HL-60 (cell line): ENCODE measurements at regions not wholly inside any gene's neighbourhood (a gene's known extent, or its start where the extent isn't known, plus 50 kb on each side); places are given as distances from the start of the nearest gene placed in this dataset.

Experiments
- DNase-seq, 2 experiments: peaks; one replicate each; pipeline ENCODE4 v3.0.0-alpha.2; 2010 to 2020; ENCODE audit warnings: low read depth in 1 of 2, low spot score in 1 of 2
- H3K27ac ChIP-seq: fragments of 250-450 bp; sonication (Bioruptor Pico); replicated peaks from 2 replicates; pipeline ENCODE4 v1.5.1; 2020; ENCODE audit warnings: mild to moderate bottlenecking, moderate library complexity
- H3K27me3 ChIP-seq: fragments of 250-450 bp; sonication (Bioruptor Pico); 2 replicates; pipeline ENCODE4 v1.5.1; 2021; ENCODE audit warnings: mild to moderate bottlenecking, moderate library complexity; ENCODE audit not compliant: insufficient read depth, poor library complexity, severe bottlenecking
- H3K4me3 ChIP-seq: replicated peaks from 2 replicates; pipeline ENCODE4 v1.5.1; 2011; ENCODE audit warnings: mild to moderate bottlenecking, control low read depth, low read length; ENCODE audit not compliant: insufficient read depth
- CTCF ChIP-seq: IDR thresholded peaks from one replicate; pipeline ENCODE4 v1.5.1; 2011; ENCODE audit warnings: low read length, control low read depth, inconsistent platforms; ENCODE audit not compliant: insufficient read depth
- GABPA ChIP-seq: IDR thresholded peaks from 2 replicates; pipeline ENCODE4 v1.6.1; 2012; ENCODE audit warnings: low read depth
- POLR2AphosphoS5 ChIP-seq: IDR thresholded peaks from 2 replicates; pipeline ENCODE4 v1.6.1; 2012; ENCODE audit warnings: low read depth
- REST ChIP-seq: IDR thresholded peaks from 2 replicates; pipeline ENCODE4 v1.6.1; 2012; ENCODE audit warnings: low read depth; ENCODE audit not compliant: insufficient replicate concordance
- SPI1 ChIP-seq: IDR thresholded peaks from 2 replicates; pipeline ENCODE4 v1.6.1; 2012; ENCODE audit warnings: low read depth, mild to moderate bottlenecking, borderline replicate concordance

GRCh38 chr2:7881063-7881462, 800.8 kb upstream of the ID2 start:
- H3K27ac ChIP-seq: no peak overlapping the region
- no peak for TF ChIP-seq REST
- TF ChIP-seq SPI1: no peak
- no peak for TF ChIP-seq GABPA
- TF ChIP-seq POLR2AphosphoS5: no peak
- no peak for TF ChIP-seq CTCF
- H3K27me3 ChIP-seq: no peaks in the 10 kb centered on the region
- no peak overlapping the region for H3K4me3 ChIP-seq
- DNase-seq: no peak

GRCh38 chr2:7881466-7881865, 800.4 kb upstream of the ID2 start:
- H3K27ac ChIP-seq: no peak overlapping the region

GRCh38 chr2:7882296-7882695, 799.6 kb upstream of the ID2 start:
- no peaks in the 10 kb centered on the region for H3K27me3 ChIP-seq
- no peak for TF ChIP-seq CTCF
- H3K4me3 ChIP-seq: no peak overlapping the region
- H3K27ac ChIP-seq: no peak overlapping the region
- DNase-seq: no peak

More at GRCh38 chr2:7881466-7881865, 800.4 kb upstream of the ID2 start:
- Histone ChIP-seq H3K4me3 (no peak overlapping the region), H3K27me3 (no peaks in the 10 kb centered on the region)
- DNase-seq: peak in 1 of 2 experiments; percentile 52
- peak; percentile 33; the same call in 1 of the 2 replicates for TF ChIP-seq SPI1
- no peak for TF ChIP-seq GABPA

GRCh38 chr2:7884338-7884737, 797.5 kb upstream of the ID2 start:
- no peak for DNase-seq
- TF ChIP-seq CTCF (no peak), REST (no peak), POLR2AphosphoS5 (no peak), SPI1 (no peak), GABPA (no peak)

More at GRCh38 chr2:7884338-7884737, 797.5 kb upstream of the ID2 start:
- no peak overlapping the region for H3K27ac ChIP-seq
- H3K27me3 ChIP-seq: no peaks in the 10 kb centered on the region
- H3K4me3 ChIP-seq: no peak overlapping the region
